ENCODE measurements at regions not wholly inside any gene's neighbourhood (a gene's known extent, or its start where the extent isn't known, plus 50 kb on each side); places are given as distances from the start of the nearest gene placed in this dataset.

- Histone ChIP-seq H3K36me3 (replicated peaks in 1 of 2) (no peaks in the 10 kb centered on the region), H3K4me1 (replicated peaks in 1 of 2) (no peaks in the 10 kb centered on the region), H3K4me3 (no peak overlapping the region), H3K27ac (no peak overlapping the region), H3K9me3 (replicated peaks in 1 of 3) (no peaks in the 10 kb centered on the region), H3K27me3 (no peaks in the 10 kb centered on the region)
- intact Hi-C loops (cut with DNase I), result no loop called here
- 49 to 67% (median 59%) methylated on average over 4 of the region's 4 CpGs for WGBS, 4 donors
- TF ChIP-seq CTCF (IDR thresholded peaks at IDR 0.05) (no peak), POLR2A (IDR thresholded peaks at IDR 0.05) (no peak)
- no peak for DNase-seq
These were observed 1226.8 kb downstream of the SLC16A7 start for GRCh38 chr12:60822580-60822979.

DNA sequence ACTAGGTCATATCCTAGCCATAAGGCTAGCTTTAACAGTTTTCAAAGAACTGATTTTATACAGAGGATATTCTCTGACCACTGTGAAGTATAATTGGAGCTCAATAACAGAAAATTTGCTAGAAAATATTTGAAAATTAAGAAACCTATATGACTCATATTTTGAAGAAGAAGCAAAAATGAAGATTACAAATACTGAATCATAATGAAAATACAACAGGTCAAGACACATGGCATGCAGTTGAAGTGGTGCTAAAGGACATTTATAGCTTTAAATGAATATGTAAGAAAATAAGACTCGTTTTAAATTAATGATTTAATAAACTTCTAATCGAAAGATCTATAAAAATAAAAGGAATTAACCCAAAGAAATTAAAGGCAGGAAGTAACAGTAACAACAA is 1234.6 kb downstream of the SLC16A7 start:
- H3K4me1 ChIP-seq (replicated peaks in 1 of 2), result no peaks in the 10 kb centered on the region

GRCh38 chr12:60832290-60832689 is 1236.5 kb downstream of the SLC16A7 start:
- Histone ChIP-seq H3K9me3 (replicated peaks in 1 of 3) (no peaks in the 10 kb centered on the region), H3K27me3 (no peaks in the 10 kb centered on the region), H3K4me1 (replicated peaks in 1 of 2) (no peaks in the 10 kb centered on the region), H3K27ac (no peak overlapping the region), H3K4me3 (no peak overlapping the region), H3K36me3 (replicated peaks in 1 of 2) (no peaks in the 10 kb centered on the region)
- 80 to 89% (median 86%) methylated on average over 4 of the region's 4 CpGs for WGBS, 4 donors
- no peak for TF ChIP-seq POLR2A (IDR thresholded peaks at IDR 0.05)
- no peak for TF ChIP-seq CTCF (IDR thresholded peaks at IDR 0.05)
- DNase-seq, result no peak
- intact Hi-C loops (cut with DNase I), result no loop called here

More for the DNA sequence above, 1234.6 kb downstream of the SLC16A7 start:
- no peak for DNase-seq
- no peaks in the 10 kb centered on the region for H3K27me3 ChIP-seq
- intact Hi-C loops (cut with DNase I), result no loop called here
- no peak overlapping the region for H3K4me3 ChIP-seq
- TF ChIP-seq POLR2A (IDR thresholded peaks at IDR 0.05) (no peak), CTCF (IDR thresholded peaks at IDR 0.05) (no peak)
- no peaks in the 10 kb centered on the region for H3K9me3 ChIP-seq (replicated peaks in 1 of 3)
- 56 to 68% (median 66%) methylated on average over 2 of the region's 2 CpGs for WGBS, 4 donors
- H3K36me3 ChIP-seq (replicated peaks in 1 of 2), result no peaks in the 10 kb centered on the region
- no peak overlapping the region for H3K27ac ChIP-seq

DNA sequence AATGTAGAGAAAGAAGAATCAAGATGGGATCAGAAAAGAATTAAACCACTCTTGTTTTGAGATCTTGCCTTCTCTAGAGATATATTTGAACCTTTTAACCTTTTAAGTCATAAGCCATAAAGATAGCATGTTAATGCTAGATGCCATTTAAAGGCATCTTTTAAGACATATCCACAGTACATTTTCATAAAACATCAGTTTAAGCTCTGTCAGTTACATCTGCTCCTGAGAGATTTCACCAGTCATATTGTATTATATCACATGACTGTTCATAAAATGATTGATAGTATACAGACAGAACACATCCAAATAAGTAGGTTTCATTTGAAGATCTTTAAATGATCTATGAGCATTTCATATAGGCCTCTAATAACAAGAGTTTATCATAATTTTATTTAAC is 1238.5 kb downstream of the SLC16A7 start:
- Histone ChIP-seq H3K4me1 (replicated peaks in 1 of 2) (no peaks in the 10 kb centered on the region), H3K27ac (no peak overlapping the region), H3K9me3 (replicated peaks in 1 of 3) (no peaks in the 10 kb centered on the region), H3K36me3 (replicated peaks in 1 of 2) (no peaks in the 10 kb centered on the region), H3K27me3 (no peaks in the 10 kb centered on the region), H3K4me3 (no peak overlapping the region)
- intact Hi-C loops (cut with DNase I), result no loop called here
- TF ChIP-seq CTCF (IDR thresholded peaks at IDR 0.05) (no peak), POLR2A (IDR thresholded peaks at IDR 0.05) (no peak)
- no peak for DNase-seq

Data from adrenal gland (tissue), 9 donors.